ENCODE measurements at regions not wholly inside any gene's neighbourhood (a gene's known extent, or its start where the extent isn't known, plus 50 kb on each side); places are given as distances from the start of the nearest gene placed in this dataset.

- intact Hi-C loops (cut with micrococcal nuclease): no loop called here
- peaks cover 28% of the 10 kb centered on the region for H3K9me3 Mint-ChIP-seq
- H3K36me3 Mint-ChIP-seq (ENCODE audit: low read depth): no peaks in the 10 kb centered on the region
- H3K4me1 Mint-ChIP-seq (ENCODE audit: low read depth): no peaks in the 10 kb centered on the region
- H3K4me3 Mint-ChIP-seq: no peak overlapping the region
- H3K27me3 Mint-ChIP-seq: no peaks in the 10 kb centered on the region
- no peak overlapping the region for H3K27ac Mint-ChIP-seq
Measured at GRCh38 chr3:28726840-28727239, 378.2 kb upstream of the AZI2 start.

- Mint-ChIP-seq H3K4me3 (no peak overlapping the region), H3K9me3 (peaks cover 28% of the 10 kb centered on the region), H3K36me3 (ENCODE audit: low read depth) (no peaks in the 10 kb centered on the region), H3K27me3 (no peaks in the 10 kb centered on the region), H3K27ac (no peak overlapping the region), H3K4me1 (ENCODE audit: low read depth) (no peaks in the 10 kb centered on the region)
- intact Hi-C loops (cut with micrococcal nuclease): no loop called here
Measured at GRCh38 chr3:28727307-28727706, 378.7 kb upstream of the AZI2 start.

GRCh38 chr3:28738425-28738824 lies 389.8 kb upstream of the AZI2 start:
- no peaks in the 10 kb centered on the region for H3K36me3 Mint-ChIP-seq (ENCODE audit: low read depth)
- H3K9me3 Mint-ChIP-seq: peaks cover 38% of the 10 kb centered on the region
- no peaks in the 10 kb centered on the region for H3K4me1 Mint-ChIP-seq (ENCODE audit: low read depth)
- no peaks in the 10 kb centered on the region for H3K27me3 Mint-ChIP-seq
- H3K27ac Mint-ChIP-seq: no peak overlapping the region
- intact Hi-C loops (cut with micrococcal nuclease): no loop called here
- H3K4me3 Mint-ChIP-seq: no peak overlapping the region

- Mint-ChIP-seq H3K27ac (no peak overlapping the region), H3K27me3 (no peaks in the 10 kb centered on the region), H3K9me3 (peaks cover 37% of the 10 kb centered on the region), H3K4me1 (ENCODE audit: low read depth) (no peaks in the 10 kb centered on the region), H3K36me3 (ENCODE audit: low read depth) (no peaks in the 10 kb centered on the region), H3K4me3 (no peak overlapping the region)
- intact Hi-C loops (cut with micrococcal nuclease): no loop called here
Measured at GRCh38 chr3:28739647-28740046, 391.0 kb upstream of the AZI2 start.

- no peak overlapping the region for H3K27ac Mint-ChIP-seq
- H3K36me3 Mint-ChIP-seq (ENCODE audit: low read depth): no peaks in the 10 kb centered on the region
- H3K27me3 Mint-ChIP-seq: no peaks in the 10 kb centered on the region
- peaks cover 34% of the 10 kb centered on the region for H3K9me3 Mint-ChIP-seq
- no peaks in the 10 kb centered on the region for H3K4me1 Mint-ChIP-seq (ENCODE audit: low read depth)
- intact Hi-C loops (cut with micrococcal nuclease): no loop called here
- H3K4me3 Mint-ChIP-seq: no peak overlapping the region
Measured at GRCh38 chr3:28743271-28743670, 394.6 kb upstream of the AZI2 start.

- peaks cover 40% of the 10 kb centered on the region for H3K9me3 Mint-ChIP-seq
- H3K4me1 Mint-ChIP-seq (ENCODE audit: low read depth): no peaks in the 10 kb centered on the region
- H3K4me3 Mint-ChIP-seq: no peak overlapping the region
- H3K36me3 Mint-ChIP-seq (ENCODE audit: low read depth): no peaks in the 10 kb centered on the region
- no peak overlapping the region for H3K27ac Mint-ChIP-seq
- intact Hi-C loops (cut with micrococcal nuclease): no loop called here
- no peaks in the 10 kb centered on the region for H3K27me3 Mint-ChIP-seq
Measured at GRCh38 chr3:28743831-28744230, 395.2 kb upstream of the AZI2 start.

GRCh38 chr3:28745436-28745835 lies 396.8 kb upstream of the AZI2 start:
- intact Hi-C loops (cut with micrococcal nuclease): no loop called here
- peaks cover 56% of the 10 kb centered on the region for H3K9me3 Mint-ChIP-seq
- H3K36me3 Mint-ChIP-seq (ENCODE audit: low read depth): no peaks in the 10 kb centered on the region
- no peak overlapping the region for H3K27ac Mint-ChIP-seq
- H3K4me1 Mint-ChIP-seq (ENCODE audit: low read depth): no peaks in the 10 kb centered on the region
- H3K27me3 Mint-ChIP-seq: no peaks in the 10 kb centered on the region
- no peak overlapping the region for H3K4me3 Mint-ChIP-seq

- Mint-ChIP-seq H3K4me1 (ENCODE audit: low read depth) (no peaks in the 10 kb centered on the region), H3K27me3 (no peaks in the 10 kb centered on the region)
Measured at GRCh38 chr3:28745916-28746617, 397.4 kb upstream of the AZI2 start.

GRCh38 chr3:28746990-28747389 lies 398.4 kb upstream of the AZI2 start:
- no peaks in the 10 kb centered on the region for H3K4me1 Mint-ChIP-seq (ENCODE audit: low read depth)
- peaks cover 72% of the 10 kb centered on the region for H3K9me3 Mint-ChIP-seq
- no peak overlapping the region for H3K4me3 Mint-ChIP-seq
- intact Hi-C loops (cut with micrococcal nuclease): no loop called here
- H3K27me3 Mint-ChIP-seq: no peaks in the 10 kb centered on the region
- H3K36me3 Mint-ChIP-seq (ENCODE audit: low read depth): no peaks in the 10 kb centered on the region
- no peak overlapping the region for H3K27ac Mint-ChIP-seq

More at GRCh38 chr3:28745916-28746617, 397.4 kb upstream of the AZI2 start:
- intact Hi-C loops (cut with micrococcal nuclease): no loop called here
- Mint-ChIP-seq H3K27ac (no peak overlapping the region), H3K4me3 (no peak overlapping the region), H3K9me3 (peaks cover 62% of the 10 kb centered on the region), H3K36me3 (ENCODE audit: low read depth) (no peaks in the 10 kb centered on the region)

- H3K4me1 Mint-ChIP-seq (ENCODE audit: low read depth): no peaks in the 10 kb centered on the region
- no peaks in the 10 kb centered on the region for H3K27me3 Mint-ChIP-seq
- no peak overlapping the region for H3K27ac Mint-ChIP-seq
- H3K36me3 Mint-ChIP-seq (ENCODE audit: low read depth): no peaks in the 10 kb centered on the region
- H3K4me3 Mint-ChIP-seq: no peak overlapping the region
- H3K9me3 Mint-ChIP-seq: peaks cover 74% of the 10 kb centered on the region
- intact Hi-C loops (cut with micrococcal nuclease): no loop called here
Measured at GRCh38 chr3:28751864-28752263, 403.2 kb upstream of the AZI2 start.

GRCh38 chr3:28752290-28752689 lies 403.7 kb upstream of the AZI2 start:
- intact Hi-C loops (cut with micrococcal nuclease): no loop called here
- H3K4me3 Mint-ChIP-seq: no peak overlapping the region
- H3K36me3 Mint-ChIP-seq (ENCODE audit: low read depth): no peaks in the 10 kb centered on the region
- no peaks in the 10 kb centered on the region for H3K27me3 Mint-ChIP-seq
- no peaks in the 10 kb centered on the region for H3K4me1 Mint-ChIP-seq (ENCODE audit: low read depth)
- H3K9me3 Mint-ChIP-seq: peaks cover 77% of the 10 kb centered on the region
- H3K27ac Mint-ChIP-seq: no peak overlapping the region

- Mint-ChIP-seq H3K9me3 (peaks cover 53% of the 10 kb centered on the region), H3K4me1 (ENCODE audit: low read depth) (no peaks in the 10 kb centered on the region), H3K36me3 (ENCODE audit: low read depth) (no peaks in the 10 kb centered on the region), H3K27me3 (no peaks in the 10 kb centered on the region), H3K27ac (no peak overlapping the region), H3K4me3 (no peak overlapping the region)
- intact Hi-C loops (cut with micrococcal nuclease): no loop called here
Measured at GRCh38 chr3:28756056-28756455, 407.4 kb upstream of the AZI2 start.

GRCh38 chr3:28758115-28758514 lies 409.5 kb upstream of the AZI2 start:
- intact Hi-C loops (cut with micrococcal nuclease): no loop called here
- Mint-ChIP-seq H3K27ac (no peak overlapping the region), H3K9me3 (peaks cover 32% of the 10 kb centered on the region), H3K27me3 (no peaks in the 10 kb centered on the region), H3K4me3 (no peak overlapping the region), H3K36me3 (ENCODE audit: low read depth) (no peaks in the 10 kb centered on the region), H3K4me1 (ENCODE audit: low read depth) (no peaks in the 10 kb centered on the region)

- intact Hi-C loops (cut with micrococcal nuclease): no loop called here
- no peaks in the 10 kb centered on the region for H3K4me1 Mint-ChIP-seq (ENCODE audit: low read depth)
- H3K27ac Mint-ChIP-seq: no peak overlapping the region
- H3K9me3 Mint-ChIP-seq: peaks cover 29% of the 10 kb centered on the region
- H3K4me3 Mint-ChIP-seq: no peak overlapping the region
- no peaks in the 10 kb centered on the region for H3K36me3 Mint-ChIP-seq (ENCODE audit: low read depth)
- H3K27me3 Mint-ChIP-seq: no peaks in the 10 kb centered on the region
Measured at GRCh38 chr3:28761375-28761774, 412.8 kb upstream of the AZI2 start.

GRCh38 chr3:28765194-28765593 lies 416.6 kb upstream of the AZI2 start:
- no peak overlapping the region for H3K27ac Mint-ChIP-seq
- H3K36me3 Mint-ChIP-seq (ENCODE audit: low read depth): no peaks in the 10 kb centered on the region
- H3K4me3 Mint-ChIP-seq: no peak overlapping the region
- no peaks in the 10 kb centered on the region for H3K27me3 Mint-ChIP-seq
- no peaks in the 10 kb centered on the region for H3K4me1 Mint-ChIP-seq (ENCODE audit: low read depth)
- H3K9me3 Mint-ChIP-seq: peaks cover 29% of the 10 kb centered on the region
- intact Hi-C loops (cut with micrococcal nuclease): no loop called here

All from dendritic cell treated with granulocyte-macrophage colony-stimulating factor and Interleukin-4, amounts not matched to agents 40 ng/mL and 50 ng/mL, for 4 days (primary cell).